Activated T-helper 1 cell treated with Interleukin-2 at 50 U/mL for 16 hours (primary cell): ENCODE measurements at regions not wholly inside any gene's neighbourhood (a gene's known extent, or its start where the extent isn't known, plus 50 kb on each side); places are given as distances from the start of the nearest gene placed in this dataset.
A peak's percentile ranks its signal among the peaks of the same experiment; 100 is the strongest.
"Not testable (repeated sequence)": the region's sequence is repeated elsewhere in the genome, so short reads cannot be mapped to it uniquely, and the experiment has no call there.

Experiments
- DNase-seq: peaks from one replicate; pipeline ENCODE4 v3.0.0-alpha.2; 2020; ENCODE audit warnings: low read depth

GRCh38 chr16:85275533-85276249 lies 163.4 kb upstream of the CIBAR2 start:
- DNase-seq: peak; percentile 41

- DNase-seq: no peak
Measured at GRCh38 chr16:85276258-85276657, 164.0 kb upstream of the CIBAR2 start.

GRCh38 chr16:85276721-85277120 lies 164.4 kb upstream of the CIBAR2 start:
- DNase-seq: no peak

DNA sequence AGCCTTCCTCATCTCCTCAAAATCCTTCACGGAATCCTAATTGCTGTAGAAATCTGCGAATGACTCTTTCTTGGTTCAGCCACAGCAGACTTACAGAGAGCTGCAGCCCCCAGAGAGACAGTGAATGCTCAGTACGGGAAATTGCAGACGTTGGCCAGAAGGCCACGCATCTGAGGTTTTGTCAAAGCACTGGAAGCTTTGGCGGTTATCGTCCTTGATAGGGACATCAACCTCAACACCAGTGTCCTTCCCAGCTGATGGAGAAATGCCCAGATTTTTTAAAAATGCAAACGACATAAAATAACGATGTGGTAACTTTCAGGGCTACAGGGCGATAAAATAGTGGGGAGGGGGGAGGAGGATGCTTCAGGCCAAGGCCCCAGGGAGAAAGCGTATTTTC lies 166.6 kb upstream of the CIBAR2 start:
- DNase-seq: no peak

DNA sequence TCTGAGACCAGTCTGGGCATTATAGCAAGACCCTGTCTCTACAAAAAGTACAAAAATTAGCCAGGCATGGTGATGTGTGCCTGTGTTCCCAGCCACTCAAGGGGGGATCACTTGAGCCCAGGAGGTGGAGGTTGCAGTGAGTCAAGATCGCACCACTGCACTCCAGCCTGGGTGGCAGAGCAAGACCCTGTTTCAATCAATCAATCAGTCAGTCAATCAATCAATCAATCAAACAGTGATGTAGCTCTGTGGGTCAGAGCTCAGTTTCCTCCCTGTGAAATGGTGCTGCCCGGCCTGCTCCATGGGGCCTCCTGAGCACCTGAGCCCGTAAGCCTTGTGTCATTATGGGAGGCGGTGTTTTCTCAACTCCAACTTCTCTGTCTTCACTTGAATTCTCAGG lies 167.1 kb upstream of the CIBAR2 start:
- DNase-seq: no peak

DNA sequence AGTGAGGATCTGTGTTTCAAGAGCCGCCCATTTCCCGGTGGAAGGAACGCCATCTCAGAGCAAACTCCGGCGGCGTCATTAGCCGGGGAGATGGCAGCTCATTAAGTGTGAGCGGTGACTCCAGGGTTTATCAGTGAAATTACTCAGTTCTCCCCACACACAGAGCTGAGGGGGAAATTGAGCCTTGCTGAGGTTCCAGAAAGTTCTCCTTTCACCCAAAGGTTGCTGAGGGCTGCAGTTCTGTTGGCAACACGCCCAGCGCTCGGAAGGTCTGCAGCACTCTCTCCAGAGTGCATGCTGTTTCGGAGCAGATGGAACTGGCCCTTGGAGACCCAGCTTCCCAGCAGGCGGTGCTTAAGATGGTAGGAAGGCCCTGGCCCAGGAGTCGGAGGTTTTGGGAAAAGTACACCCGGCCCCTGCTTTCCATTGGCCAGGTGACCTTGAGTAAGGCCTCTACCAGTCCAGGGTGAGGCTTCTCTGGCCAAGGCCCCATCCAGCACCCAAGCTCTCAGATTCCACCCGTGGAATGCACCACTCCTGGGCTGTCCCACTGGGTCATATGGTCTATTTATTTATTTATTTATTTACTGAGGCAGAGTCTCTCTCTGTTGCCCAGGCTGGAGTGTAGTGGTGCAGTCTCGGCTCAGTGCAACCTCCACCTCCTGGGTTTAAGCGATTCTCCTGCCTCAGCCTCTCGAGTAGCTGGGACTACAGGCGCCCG lies 167.7 kb upstream of the CIBAR2 start:
- DNase-seq: no peak

GRCh38 chr16:85281181-85281580 lies 168.9 kb upstream of the CIBAR2 start:
- DNase-seq: no peak

GRCh38 chr16:85282842-85283241 lies 170.6 kb upstream of the CIBAR2 start:
- no peak for DNase-seq

GRCh38 chr16:85283305-85284050 lies 171.2 kb upstream of the CIBAR2 start:
- no peak for DNase-seq

- no peak for DNase-seq
Measured at GRCh38 chr16:85284141-85284817, 172.0 kb upstream of the CIBAR2 start.

DNA sequence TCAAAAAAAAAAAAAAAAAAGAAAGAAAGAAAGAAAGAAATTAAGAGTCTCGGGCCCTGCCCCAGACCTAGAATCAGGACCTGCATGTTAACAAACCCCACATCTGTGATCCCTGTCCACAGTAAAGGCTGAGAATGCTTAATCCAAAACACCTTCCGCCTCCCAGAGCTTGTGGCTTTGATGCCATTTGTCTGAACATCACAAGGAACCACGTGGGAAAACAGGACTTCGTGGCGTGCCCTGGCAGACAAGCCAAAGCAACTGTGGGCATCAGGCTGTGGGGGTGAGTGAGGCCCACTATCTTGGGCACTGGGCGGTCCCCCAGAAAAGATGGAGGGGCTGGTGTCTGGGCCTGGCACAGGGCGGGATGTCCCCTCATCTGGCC lies 173.4 kb upstream of the CIBAR2 start:
- no peak for DNase-seq

- no peak for DNase-seq
Measured at GRCh38 chr16:85286066-85286831, 174.0 kb upstream of the CIBAR2 start.

DNA sequence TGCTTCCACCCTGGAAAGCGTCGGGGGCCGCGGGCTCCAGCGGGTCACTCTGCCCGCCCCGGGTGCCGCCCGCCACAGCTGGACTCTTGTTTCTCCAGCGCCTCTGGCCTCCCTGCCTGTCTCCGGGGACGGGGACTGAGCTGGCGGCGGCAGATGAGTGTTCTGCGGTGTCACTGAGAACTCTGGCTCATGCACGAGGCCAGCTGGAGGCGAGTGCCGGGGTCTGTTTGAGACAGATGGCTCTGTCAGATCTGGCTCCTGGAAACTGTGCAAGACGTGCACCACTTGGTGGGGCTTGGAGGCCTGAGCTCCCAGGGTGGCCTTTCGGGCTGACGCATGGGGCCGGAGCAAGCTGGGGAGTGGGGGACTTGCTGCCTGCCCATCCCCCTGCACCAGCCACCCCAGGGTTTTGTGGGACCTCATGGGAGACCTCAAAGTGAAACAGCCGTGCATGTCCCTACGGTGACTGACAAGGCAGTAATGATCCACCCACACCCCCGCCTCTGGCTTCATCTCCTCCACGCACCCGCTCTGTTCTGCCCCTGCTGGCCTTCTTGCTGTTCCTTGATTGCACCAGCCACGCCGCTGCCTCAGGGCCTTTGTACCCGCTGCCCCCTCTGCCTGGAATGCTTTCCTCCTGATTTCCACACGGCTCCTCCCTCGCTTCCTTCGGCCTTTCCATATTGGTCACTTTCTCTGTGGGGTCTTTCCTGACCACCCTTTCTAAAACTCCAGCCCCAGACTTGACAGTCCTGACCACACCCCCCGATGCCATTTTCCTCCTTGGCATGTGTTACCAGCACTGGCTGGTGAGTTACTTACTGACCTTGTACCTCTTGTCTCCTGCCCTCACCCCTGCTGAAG lies 174.9 kb upstream of the CIBAR2 start:
- no peak for DNase-seq

GRCh38 chr16:85287815-85288109 lies 175.5 kb upstream of the CIBAR2 start:
- DNase-seq: not testable (repeated sequence)

DNA sequence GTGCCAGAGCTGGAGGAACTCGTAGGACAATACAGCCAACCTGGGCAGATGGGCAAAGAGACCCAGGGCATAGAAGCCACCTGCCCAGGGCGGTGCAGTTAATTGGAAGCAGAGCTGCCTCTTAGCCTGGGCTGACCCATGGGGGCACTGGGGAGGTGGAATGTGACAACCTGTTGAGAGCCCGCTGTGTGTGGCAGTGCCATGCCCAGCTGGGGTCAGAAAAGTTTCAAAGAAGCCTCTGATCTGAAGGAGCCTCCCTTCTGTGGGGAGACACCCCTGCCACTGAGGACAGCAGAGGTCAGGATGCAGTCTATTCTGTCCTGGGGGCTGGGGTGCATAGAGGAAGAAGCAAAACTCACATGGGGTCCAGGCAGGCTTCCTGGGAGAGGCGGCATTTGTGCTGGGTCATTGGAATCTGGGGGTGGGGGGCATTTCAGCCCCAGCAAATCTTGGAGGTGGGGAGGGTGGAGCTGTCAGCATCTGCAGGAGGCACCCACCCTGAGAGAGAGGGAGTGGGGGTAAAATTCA lies 176.1 kb upstream of the CIBAR2 start:
- DNase-seq: no peak

DNA sequence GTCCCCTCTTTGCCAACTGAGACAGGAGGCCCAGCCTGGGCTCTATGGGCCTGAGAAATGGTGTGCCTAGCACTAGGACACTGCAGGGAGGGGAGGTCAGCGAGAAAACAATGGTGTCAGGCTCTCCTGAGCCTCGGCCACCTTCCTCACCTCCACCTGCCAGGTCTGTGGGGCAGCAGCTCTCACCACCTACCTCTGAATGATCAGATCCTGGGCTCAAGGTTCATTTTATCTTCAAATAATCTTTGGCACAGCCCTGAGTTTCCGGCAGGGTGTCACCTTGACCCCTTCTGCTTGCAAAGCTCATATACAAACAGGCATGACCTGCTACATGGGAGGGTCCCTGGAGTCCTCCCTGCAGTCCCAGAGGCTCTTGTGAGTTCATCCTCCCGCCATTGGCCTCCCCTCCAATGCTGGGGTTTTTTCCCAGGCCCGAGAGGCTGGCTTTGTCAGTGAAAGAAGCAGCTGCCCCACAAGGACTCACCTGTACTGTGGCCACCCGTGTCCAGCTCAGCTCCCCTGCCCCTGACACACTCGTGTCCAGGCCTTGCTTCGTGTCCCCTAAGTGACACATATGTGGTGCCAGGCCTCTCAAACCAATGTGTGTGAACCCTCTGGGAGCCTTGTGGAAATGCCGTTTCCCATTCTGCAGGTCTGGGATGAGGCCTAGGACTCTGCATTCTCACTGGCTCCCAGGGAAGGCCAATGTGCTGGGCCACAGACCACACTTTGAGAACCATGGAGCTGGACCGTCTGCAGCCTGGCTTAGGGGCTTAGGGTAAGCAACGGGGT lies 176.8 kb upstream of the CIBAR2 start:
- DNase-seq: no peak

DNA sequence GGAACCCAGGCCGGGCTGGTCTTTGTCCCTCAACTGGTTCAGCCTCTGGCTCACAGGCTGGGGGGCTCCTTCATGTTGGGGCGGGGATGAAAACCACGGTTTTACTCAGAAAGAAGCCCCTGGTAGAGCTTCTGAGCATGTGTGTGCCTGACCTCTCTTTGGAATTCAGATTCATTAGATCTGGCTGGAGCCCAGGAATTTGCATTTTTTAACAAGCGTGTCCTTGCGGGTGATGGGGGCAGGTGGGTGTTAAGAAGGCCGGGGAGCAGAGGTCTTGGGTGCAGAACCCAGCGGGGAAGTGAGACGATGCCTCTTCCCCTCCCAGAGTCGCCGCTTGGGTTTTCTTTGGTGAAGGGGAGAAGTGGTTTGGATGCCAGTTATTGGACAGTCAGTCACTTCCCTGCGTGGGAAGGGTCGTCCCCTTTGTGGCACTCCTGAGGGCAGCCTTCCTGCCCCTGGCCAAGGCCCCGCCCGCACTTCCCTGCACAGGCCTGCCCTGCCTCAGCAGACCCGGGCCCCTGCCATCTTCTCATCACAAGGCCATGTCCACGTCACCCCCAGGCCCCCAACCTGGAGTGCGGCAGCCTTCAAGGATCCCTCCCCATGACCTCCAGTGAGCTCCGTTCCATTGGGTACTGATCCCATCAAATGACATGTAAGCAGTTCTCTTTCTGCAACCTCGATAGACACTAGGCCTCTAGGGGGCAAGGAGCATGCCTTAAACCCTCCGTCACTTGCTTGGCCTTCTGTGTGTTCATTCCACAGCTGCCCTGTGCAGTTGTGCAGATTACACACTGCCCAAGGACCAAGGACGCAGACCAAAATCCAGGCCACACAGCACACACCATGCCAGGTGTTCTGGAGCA lies 177.7 kb upstream of the CIBAR2 start:
- DNase-seq: no peak

GRCh38 chr16:85290626-85291301 lies 178.5 kb upstream of the CIBAR2 start:
- no peak for DNase-seq
